GM18858 (cell line): ENCODE measurements at regions not wholly inside any gene's neighbourhood (a gene's known extent, or its start where the extent isn't known, plus 50 kb on each side); places are given as distances from the start of the nearest gene placed in this dataset.
"Not testable (repeated sequence)": the region's sequence is repeated elsewhere in the genome, so short reads cannot be mapped to it uniquely, and the experiment has no call there.

Source experiments
- ATAC-seq: cut with Tn5 transposase; IDR thresholded peaks from one replicate; pipeline ENCODE4 v1.9.1; 2021; ENCODE audit not compliant: unreplicated experiment

DNA sequence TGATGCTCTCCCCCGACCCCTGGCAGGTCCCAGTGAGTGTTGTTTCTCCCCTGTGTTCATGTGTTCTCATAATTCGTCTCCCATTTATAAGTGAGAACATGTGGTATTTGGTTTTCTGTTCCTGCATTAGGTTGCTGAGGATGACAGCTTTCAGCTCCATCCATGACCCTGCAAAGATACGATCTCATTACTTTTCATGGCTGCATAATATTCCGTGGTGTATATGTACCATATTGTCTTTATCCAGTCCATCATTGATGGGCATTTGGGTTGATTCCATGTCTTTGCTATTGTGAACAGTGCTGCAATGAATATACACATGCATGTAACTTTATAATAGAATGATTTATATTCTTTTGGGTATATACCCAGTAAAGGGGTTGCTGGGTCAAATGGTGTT lies 321.5 kb downstream of the EMP1 start:
- not testable (repeated sequence) for ATAC-seq

DNA sequence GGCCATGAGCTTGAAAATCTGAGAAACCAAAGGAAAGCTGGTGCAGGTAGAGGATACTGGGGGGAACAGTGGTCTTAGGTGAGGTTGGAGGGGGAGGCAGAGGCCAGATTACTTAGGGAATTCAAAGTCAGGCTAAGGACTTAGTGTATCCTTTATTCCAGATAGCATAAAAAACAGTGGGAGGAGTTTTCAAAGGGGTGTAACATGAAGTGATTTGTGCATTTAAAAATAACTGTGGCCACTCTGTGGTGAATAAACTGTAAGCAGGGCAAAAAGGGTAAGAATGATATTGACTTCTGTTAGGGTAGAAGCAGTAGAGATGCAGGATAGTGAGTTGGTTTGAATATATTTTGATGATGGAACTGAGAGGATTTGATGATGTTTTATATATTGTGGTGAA lies 313.2 kb downstream of the EMP1 start:
- no peak for ATAC-seq

DNA sequence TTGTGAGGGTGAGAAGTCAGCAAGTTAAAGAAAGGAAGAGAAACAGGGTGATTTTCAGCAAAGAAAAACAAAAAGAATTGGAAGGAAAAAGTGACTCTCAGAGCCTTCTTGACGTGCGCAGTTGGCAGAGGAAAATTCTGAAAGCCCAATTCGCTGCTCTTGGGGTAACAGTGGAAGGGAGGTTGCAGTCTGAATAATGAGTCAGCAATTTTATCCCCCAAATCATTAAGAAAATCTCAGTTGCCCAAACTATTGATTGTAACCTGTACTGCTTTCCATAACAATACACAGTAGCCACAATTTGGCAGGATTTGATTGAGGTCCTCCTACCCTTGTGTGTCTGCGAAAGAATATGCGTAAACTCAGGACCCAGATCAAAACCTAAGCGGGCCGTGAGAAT lies 309.1 kb downstream of the EMP1 start:
- no peak for ATAC-seq

DNA sequence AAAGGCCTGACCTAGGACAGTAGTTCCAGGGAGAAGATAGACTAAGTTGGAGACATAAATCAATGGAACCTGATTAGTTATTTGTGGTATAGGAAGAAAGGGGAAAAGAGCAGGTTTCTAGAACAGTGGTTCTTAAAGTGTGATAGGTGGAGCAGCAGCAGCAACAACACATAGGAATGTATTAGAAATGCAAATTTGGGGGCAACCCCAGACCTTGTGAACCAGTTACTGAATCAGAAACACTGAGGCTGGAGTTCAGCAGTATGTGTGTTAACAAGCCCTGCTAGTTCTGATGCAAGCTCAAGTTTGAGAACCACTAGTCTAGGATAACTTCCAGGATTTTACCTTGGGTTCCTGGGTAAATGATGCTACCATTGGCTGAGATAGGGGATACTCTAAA lies 308.7 kb downstream of the EMP1 start:
- ATAC-seq = no peak

DNA sequence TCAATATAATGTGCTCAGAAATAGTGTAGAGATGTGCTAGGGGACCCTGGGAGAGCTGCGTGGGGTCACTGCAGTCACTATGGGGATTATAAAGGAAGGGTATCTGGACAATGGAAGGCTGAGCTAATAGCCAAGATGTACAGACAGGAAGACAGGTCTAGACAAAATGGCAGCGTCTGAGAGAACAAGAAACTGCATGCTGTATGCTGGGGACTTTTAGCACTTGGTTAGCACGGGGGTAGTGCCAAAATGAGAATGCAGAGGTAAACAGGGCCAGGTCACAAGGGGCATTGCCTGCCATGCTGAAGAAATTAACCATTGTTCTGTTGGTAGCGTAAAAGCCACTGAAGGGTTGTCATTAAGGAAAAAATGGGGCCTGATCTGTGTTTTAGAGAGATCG lies 308.2 kb downstream of the EMP1 start:
- no peak for ATAC-seq

DNA sequence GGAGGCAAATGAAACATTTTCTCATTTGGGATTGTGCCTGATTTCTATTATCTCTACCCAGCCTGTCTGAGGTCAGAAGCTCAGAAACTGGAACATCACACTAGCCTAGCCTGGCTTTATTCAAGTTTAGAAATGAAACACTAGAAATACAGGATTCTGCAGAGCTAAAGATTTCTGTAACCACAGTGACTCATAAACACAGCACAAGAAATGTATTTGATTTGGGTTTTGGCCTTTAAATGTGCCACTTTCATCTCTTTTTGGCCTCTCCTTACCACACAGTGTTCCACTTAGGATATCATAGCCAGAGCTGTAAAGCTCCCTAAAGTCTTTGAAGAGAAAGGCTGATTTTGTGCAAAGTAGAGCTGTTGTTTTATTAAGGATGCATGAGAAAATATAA lies 307.5 kb downstream of the EMP1 start:
- no peak for ATAC-seq

- no peak for ATAC-seq
Observed at GRCh38 chr12:13503094-13503835, 306.7 kb downstream of the EMP1 start.

GRCh38 chr12:13499008-13499407 lies 302.5 kb downstream of the EMP1 start:
- no peak for ATAC-seq

DNA sequence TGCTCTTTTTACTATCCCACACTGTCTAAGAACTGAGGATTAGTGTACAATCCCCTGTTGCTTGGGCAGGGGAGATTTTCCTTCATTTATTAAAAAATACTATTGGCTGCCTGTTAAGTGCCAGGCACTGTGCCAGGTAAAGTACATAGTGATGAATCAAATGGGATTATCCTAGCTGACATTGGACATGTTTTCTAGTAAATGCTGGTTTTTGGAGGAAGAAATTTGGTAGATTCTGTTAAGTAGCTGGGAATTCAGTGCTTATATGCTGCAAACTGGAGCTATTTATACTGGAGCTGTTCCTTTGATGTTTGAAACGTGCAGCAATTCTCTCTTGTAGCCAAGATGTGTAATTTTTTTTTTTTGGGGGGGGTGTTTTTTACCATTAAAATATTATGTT lies 299.6 kb downstream of the EMP1 start:
- no peak for ATAC-seq

GRCh38 chr12:13489246-13489645 lies 292.7 kb downstream of the EMP1 start:
- no peak for ATAC-seq

- ATAC-seq = no peak
Observed at GRCh38 chr12:13487326-13487725, 290.8 kb downstream of the EMP1 start.

DNA sequence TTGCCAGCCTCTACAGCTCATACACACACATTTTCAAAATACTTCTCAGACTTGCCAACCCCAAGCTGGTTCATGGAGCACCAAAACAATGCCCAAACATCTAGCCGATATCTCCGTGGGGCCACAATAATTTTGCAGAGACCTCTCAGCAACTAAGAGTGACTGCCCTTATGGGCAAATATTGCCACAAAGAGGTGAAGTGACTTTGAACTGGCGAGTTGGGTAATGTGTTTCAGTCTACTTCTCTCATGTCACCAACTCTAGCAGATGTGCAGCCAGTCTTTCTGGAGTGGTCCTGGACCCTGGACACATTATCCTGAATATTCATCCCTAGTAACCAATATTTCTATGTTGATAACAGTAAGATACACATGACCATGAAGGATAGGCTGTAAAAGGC lies 290.3 kb downstream of the EMP1 start:
- no peak for ATAC-seq

- no peak for ATAC-seq
Observed at GRCh38 chr12:13478650-13479181, 282.2 kb downstream of the EMP1 start.

DNA sequence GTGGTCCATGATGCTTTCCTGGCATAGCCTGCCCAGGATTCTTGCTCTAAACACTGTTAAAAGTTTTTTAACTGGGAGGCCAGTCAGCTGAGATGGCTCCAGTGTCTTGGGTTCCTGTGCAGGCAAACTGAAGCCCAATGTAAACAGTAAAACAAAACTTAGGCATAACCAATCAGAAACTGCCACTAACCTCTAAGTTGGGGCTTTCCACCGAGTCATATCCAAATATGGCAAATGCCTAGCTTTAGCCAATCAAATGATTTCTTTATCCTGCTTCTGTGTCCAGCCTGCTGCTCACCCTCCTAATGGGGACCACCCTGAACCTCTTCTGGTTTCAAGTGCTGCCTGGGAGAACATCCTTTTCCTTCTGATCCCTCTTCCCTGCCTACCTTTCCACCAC lies 277.9 kb downstream of the EMP1 start:
- no peak for ATAC-seq

DNA sequence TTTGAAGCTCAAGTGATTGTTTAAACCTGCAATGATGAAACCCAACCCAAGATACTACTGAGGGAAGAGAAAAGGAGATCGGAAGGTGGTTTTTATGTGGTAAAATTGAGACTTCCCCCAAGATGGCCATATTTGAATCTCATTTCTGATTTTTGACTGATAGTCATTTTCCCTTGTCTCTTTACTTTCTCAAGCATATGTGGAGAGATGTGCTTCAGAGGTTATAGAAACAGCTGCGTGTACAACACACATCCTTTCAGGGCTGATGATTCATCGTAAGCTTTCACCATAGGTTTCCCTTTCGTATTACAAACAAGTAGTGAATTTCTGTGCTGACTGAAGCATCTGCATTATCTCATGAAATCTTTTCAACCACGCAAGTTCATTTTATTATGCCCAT lies 276.2 kb downstream of the EMP1 start:
- ATAC-seq = peak; percentile 99

DNA sequence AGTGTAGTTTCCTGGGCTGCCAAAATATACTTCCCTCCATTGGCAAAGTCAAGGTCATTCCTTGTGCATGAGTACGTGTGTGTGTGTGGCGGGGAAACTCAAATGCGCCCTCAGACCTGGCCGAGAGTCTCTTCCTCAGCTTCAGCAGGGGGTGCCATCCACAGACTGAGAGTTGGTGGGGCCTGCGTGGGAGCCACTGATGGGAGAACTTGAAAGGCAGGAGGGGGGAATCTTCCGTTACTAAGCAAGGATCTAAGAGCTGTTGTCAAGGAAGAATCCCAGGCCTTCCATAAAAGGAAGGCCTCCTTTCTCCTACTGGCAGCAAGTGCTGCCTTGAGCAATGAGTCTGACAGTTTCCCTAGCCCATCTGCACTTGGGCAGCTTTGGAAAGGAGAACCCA lies 274.9 kb downstream of the EMP1 start:
- no peak for ATAC-seq

GRCh38 chr12:13465635-13466034 lies 269.1 kb downstream of the EMP1 start:
- no peak for ATAC-seq

DNA sequence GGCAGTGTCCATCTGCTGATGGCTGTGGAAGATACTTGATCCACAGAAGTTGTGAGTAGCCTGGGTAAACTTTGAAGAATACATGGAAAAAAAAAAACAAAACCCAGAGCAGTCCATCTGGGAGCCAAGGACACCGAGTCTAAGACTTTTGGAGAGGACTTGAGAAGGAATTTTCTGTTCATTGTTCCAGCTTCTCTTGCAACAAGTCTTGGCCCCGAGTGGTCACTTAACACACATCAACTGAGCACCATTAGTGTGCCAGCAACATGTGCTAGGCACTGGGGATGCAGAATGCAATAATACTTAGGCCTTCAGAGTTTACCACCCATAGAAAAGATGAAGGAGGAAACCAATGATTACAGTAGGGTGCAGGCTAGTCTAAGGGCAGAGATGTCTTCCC lies 266.7 kb downstream of the EMP1 start:
- no peak for ATAC-seq

DNA sequence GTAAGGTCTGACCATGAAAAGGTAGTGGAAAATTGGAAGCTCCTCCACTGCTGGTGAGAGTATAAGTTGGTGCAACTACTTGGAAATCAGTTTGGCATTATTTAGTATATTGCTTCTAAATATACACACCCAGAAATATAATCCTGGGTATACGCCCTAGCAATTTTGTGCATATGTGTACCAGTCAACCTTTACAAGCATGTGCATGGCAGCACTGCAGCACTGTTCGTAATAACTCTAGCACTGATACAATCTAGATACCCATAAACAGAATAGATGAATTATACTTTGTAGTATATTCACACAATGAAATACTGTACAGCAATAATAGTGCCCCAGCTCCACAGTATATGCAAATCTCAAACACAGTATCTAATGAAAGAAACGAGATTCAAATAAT lies 265.9 kb downstream of the EMP1 start:
- no peak for ATAC-seq

- ATAC-seq = no peak
Observed at GRCh38 chr12:13455778-13456144, 259.2 kb downstream of the EMP1 start.

- ATAC-seq = no peak
Observed at GRCh38 chr12:13454991-13455777, 258.7 kb downstream of the EMP1 start.

- ATAC-seq = no peak
Observed at GRCh38 chr12:13452955-13453570, 256.5 kb downstream of the EMP1 start.
